Activated T-helper 17 cell treated with anti-CD3 and anti-CD28 coated beads, Interleukin-2, amount 50 U/mL, for 72 hours (primary cell): ENCODE measurements at regions not wholly inside any gene's neighbourhood (a gene's known extent, or its start where the extent isn't known, plus 50 kb on each side); places are given as distances from the start of the nearest gene placed in this dataset.

Experiments
- ATAC-seq: fragments of 150-1000 bp; cut with Tn5 transposase; replicated peaks from 2 replicates; pipeline ENCODE4 v1.10.0; 2021; ENCODE audit warnings: mild to moderate bottlenecking, moderate library complexity
- H3K27ac Mint-ChIP-seq: one replicate; pipeline ENCODE4 v1.8.0; 2022; ENCODE audit warnings: mixed read lengths
- H3K27me3 Mint-ChIP-seq: one replicate; pipeline ENCODE4 v1.8.0; 2022; ENCODE audit warnings: mixed read lengths
- H3K36me3 Mint-ChIP-seq: one replicate; pipeline ENCODE4 v1.8.0; 2022; ENCODE audit warnings: low read depth, mild to moderate bottlenecking, mixed read lengths
- H3K4me1 Mint-ChIP-seq: one replicate; pipeline ENCODE4 v1.8.0; 2022; ENCODE audit warnings: mixed read lengths
- H3K4me3 Mint-ChIP-seq: one replicate; pipeline ENCODE4 v1.8.0; 2022; ENCODE audit warnings: mild to moderate bottlenecking, mixed read lengths
- H3K9me3 Mint-ChIP-seq: one replicate; pipeline ENCODE4 v1.8.0; 2022; ENCODE audit warnings: mixed read lengths

GRCh38 chr2:51681854-51682253 lies 649.9 kb upstream of the NRXN1 start:
- Mint-ChIP-seq H3K27ac (no peak overlapping the region), H3K4me1 (no peaks in the 10 kb centered on the region), H3K36me3 (no peaks in the 10 kb centered on the region), H3K4me3 (no peak overlapping the region), H3K27me3 (no peaks in the 10 kb centered on the region), H3K9me3 (peaks cover 11% of the 10 kb centered on the region)
- ATAC-seq: no peak

GRCh38 chr2:51673628-51674027 lies 641.7 kb upstream of the NRXN1 start:
- no peak overlapping the region for H3K4me3 Mint-ChIP-seq
- H3K36me3 Mint-ChIP-seq: no peaks in the 10 kb centered on the region
- H3K4me1 Mint-ChIP-seq: no peaks in the 10 kb centered on the region
- peaks cover 6% of the 10 kb centered on the region for H3K9me3 Mint-ChIP-seq
- H3K27me3 Mint-ChIP-seq: no peaks in the 10 kb centered on the region
- H3K27ac Mint-ChIP-seq: no peak overlapping the region
- ATAC-seq: no peak

- Mint-ChIP-seq H3K9me3 (peaks cover 7% of the 10 kb centered on the region), H3K4me3 (no peak overlapping the region), H3K4me1 (no peaks in the 10 kb centered on the region), H3K27ac (no peak overlapping the region), H3K27me3 (no peaks in the 10 kb centered on the region), H3K36me3 (no peaks in the 10 kb centered on the region)
- no peak for ATAC-seq
Observed at GRCh38 chr2:51667679-51668078, 635.7 kb upstream of the NRXN1 start.

- H3K36me3 Mint-ChIP-seq: no peaks in the 10 kb centered on the region
- no peak overlapping the region for H3K27ac Mint-ChIP-seq
- H3K9me3 Mint-ChIP-seq: peaks cover 4% of the 10 kb centered on the region
- ATAC-seq: no peak
- no peak overlapping the region for H3K4me3 Mint-ChIP-seq
- no peaks in the 10 kb centered on the region for H3K4me1 Mint-ChIP-seq
- no peaks in the 10 kb centered on the region for H3K27me3 Mint-ChIP-seq
Observed at GRCh38 chr2:51662187-51662586, 630.3 kb upstream of the NRXN1 start.

- H3K36me3 Mint-ChIP-seq: no peaks in the 10 kb centered on the region
- ATAC-seq: no peak
- H3K27ac Mint-ChIP-seq: no peak overlapping the region
- no peaks in the 10 kb centered on the region for H3K4me1 Mint-ChIP-seq
- no peak overlapping the region for H3K4me3 Mint-ChIP-seq
- no peaks in the 10 kb centered on the region for H3K27me3 Mint-ChIP-seq
- no peaks in the 10 kb centered on the region for H3K9me3 Mint-ChIP-seq
Observed at GRCh38 chr2:51657849-51658248, 625.9 kb upstream of the NRXN1 start.

GRCh38 chr2:51650769-51651168 lies 618.8 kb upstream of the NRXN1 start:
- H3K36me3 Mint-ChIP-seq: no peaks in the 10 kb centered on the region
- no peak overlapping the region for H3K4me3 Mint-ChIP-seq
- H3K27me3 Mint-ChIP-seq: no peaks in the 10 kb centered on the region
- no peak for ATAC-seq
- H3K9me3 Mint-ChIP-seq: no peaks in the 10 kb centered on the region
- no peaks in the 10 kb centered on the region for H3K4me1 Mint-ChIP-seq
- no peak overlapping the region for H3K27ac Mint-ChIP-seq

GRCh38 chr2:51649366-51649765 lies 617.4 kb upstream of the NRXN1 start:
- no peak overlapping the region for H3K4me3 Mint-ChIP-seq
- no peaks in the 10 kb centered on the region for H3K27me3 Mint-ChIP-seq
- H3K4me1 Mint-ChIP-seq: no peaks in the 10 kb centered on the region
- no peak overlapping the region for H3K27ac Mint-ChIP-seq
- no peaks in the 10 kb centered on the region for H3K36me3 Mint-ChIP-seq
- ATAC-seq: no peak
- no peaks in the 10 kb centered on the region for H3K9me3 Mint-ChIP-seq

GRCh38 chr2:51638811-51639210 lies 606.9 kb upstream of the NRXN1 start:
- no peak for ATAC-seq
- Mint-ChIP-seq H3K4me1 (no peaks in the 10 kb centered on the region), H3K27me3 (no peaks in the 10 kb centered on the region), H3K4me3 (no peak overlapping the region), H3K9me3 (peaks cover 5% of the 10 kb centered on the region), H3K36me3 (no peaks in the 10 kb centered on the region), H3K27ac (no peak overlapping the region)

- no peak for ATAC-seq
Observed at GRCh38 chr2:51633073-51633472, 601.1 kb upstream of the NRXN1 start.

GRCh38 chr2:51629406-51629805 lies 597.5 kb upstream of the NRXN1 start:
- Mint-ChIP-seq H3K27ac (no peak overlapping the region), H3K4me3 (no peak overlapping the region), H3K27me3 (no peaks in the 10 kb centered on the region), H3K9me3 (no peaks in the 10 kb centered on the region), H3K4me1 (no peaks in the 10 kb centered on the region), H3K36me3 (no peaks in the 10 kb centered on the region)
- no peak for ATAC-seq

More at GRCh38 chr2:51633073-51633472, 601.1 kb upstream of the NRXN1 start:
- H3K36me3 Mint-ChIP-seq: no peaks in the 10 kb centered on the region
- H3K9me3 Mint-ChIP-seq: no peaks in the 10 kb centered on the region
- H3K4me3 Mint-ChIP-seq: no peak overlapping the region
- no peaks in the 10 kb centered on the region for H3K27me3 Mint-ChIP-seq
- H3K4me1 Mint-ChIP-seq: no peaks in the 10 kb centered on the region
- H3K27ac Mint-ChIP-seq: no peak overlapping the region

- Mint-ChIP-seq H3K9me3 (no peaks in the 10 kb centered on the region), H3K36me3 (no peaks in the 10 kb centered on the region), H3K4me1 (no peaks in the 10 kb centered on the region), H3K4me3 (no peak overlapping the region), H3K27ac (no peak overlapping the region), H3K27me3 (no peaks in the 10 kb centered on the region)
- no peak for ATAC-seq
Observed at GRCh38 chr2:51628917-51629316, 597.0 kb upstream of the NRXN1 start.

GRCh38 chr2:51624995-51625394 lies 593.1 kb upstream of the NRXN1 start:
- ATAC-seq: no peak
- Mint-ChIP-seq H3K4me1 (no peaks in the 10 kb centered on the region), H3K27ac (no peak overlapping the region), H3K36me3 (no peaks in the 10 kb centered on the region), H3K9me3 (peaks cover 10% of the 10 kb centered on the region), H3K27me3 (no peaks in the 10 kb centered on the region), H3K4me3 (no peak overlapping the region)

- ATAC-seq: no peak
- Mint-ChIP-seq H3K27ac (no peak overlapping the region), H3K9me3 (peaks cover 19% of the 10 kb centered on the region), H3K4me3 (no peak overlapping the region), H3K36me3 (no peaks in the 10 kb centered on the region), H3K4me1 (no peaks in the 10 kb centered on the region), H3K27me3 (no peaks in the 10 kb centered on the region)
Observed at GRCh38 chr2:51620796-51621195, 588.9 kb upstream of the NRXN1 start.

GRCh38 chr2:51619961-51620360 lies 588.0 kb upstream of the NRXN1 start:
- H3K4me3 Mint-ChIP-seq: no peak overlapping the region
- H3K36me3 Mint-ChIP-seq: no peaks in the 10 kb centered on the region
- H3K27me3 Mint-ChIP-seq: no peaks in the 10 kb centered on the region
- H3K27ac Mint-ChIP-seq: no peak overlapping the region
- no peak for ATAC-seq
- no peaks in the 10 kb centered on the region for H3K4me1 Mint-ChIP-seq
- H3K9me3 Mint-ChIP-seq: peaks cover 22% of the 10 kb centered on the region

- H3K27ac Mint-ChIP-seq: no peak overlapping the region
- H3K4me3 Mint-ChIP-seq: no peak overlapping the region
- no peaks in the 10 kb centered on the region for H3K27me3 Mint-ChIP-seq
- H3K9me3 Mint-ChIP-seq: peaks cover 25% of the 10 kb centered on the region
- ATAC-seq: no peak
- H3K36me3 Mint-ChIP-seq: no peaks in the 10 kb centered on the region
- H3K4me1 Mint-ChIP-seq: no peaks in the 10 kb centered on the region
Observed at GRCh38 chr2:51612387-51612786, 580.5 kb upstream of the NRXN1 start.

GRCh38 chr2:51601706-51602105 lies 569.8 kb upstream of the NRXN1 start:
- peaks cover 14% of the 10 kb centered on the region for H3K9me3 Mint-ChIP-seq
- no peaks in the 10 kb centered on the region for H3K27me3 Mint-ChIP-seq
- no peaks in the 10 kb centered on the region for H3K36me3 Mint-ChIP-seq
- no peak for ATAC-seq
- no peak overlapping the region for H3K27ac Mint-ChIP-seq
- H3K4me3 Mint-ChIP-seq: no peak overlapping the region
- no peaks in the 10 kb centered on the region for H3K4me1 Mint-ChIP-seq
